BJ (cell line): ENCODE measurements at regions not wholly inside any gene's neighbourhood (a gene's known extent, or its start where the extent isn't known, plus 50 kb on each side); places are given as distances from the start of the nearest gene placed in this dataset.

Source experiments
- CTCF ChIA-PET: fragments of 350-600 bp; formaldehyde crosslinking; extraction: SDS; loops from one replicate; lab custom pipeline; 2021; ENCODE audit warnings: antibody characterized with exemption, inconsistent platforms; lab: Yijun Ruan, JAX
- POLR2A ChIA-PET: fragments of 300-600 bp; sonication (Branson Sonifier 250); formaldehyde crosslinking; extraction: SDS; loops from one replicate; lab custom pipeline; 2021; ENCODE audit warnings: antibody characterized with exemption; lab: Charles Lee
- DNase-seq: peaks from one replicate; pipeline ENCODE4 v3.0.0-alpha.2; 2011; ENCODE audit warnings: low read depth
- H3K27me3 ChIP-seq: 2 replicates; pipeline ENCODE4 v1.6.0; 2011; ENCODE audit warnings: low read length; ENCODE audit not compliant: control insufficient read depth, insufficient read depth
- H3K36me3 ChIP-seq: 2 replicates; pipeline ENCODE4 v1.5.1; 2011; ENCODE audit warnings: low read length; ENCODE audit not compliant: control insufficient read depth, insufficient read depth
- H3K4me3 ChIP-seq: 2 replicates; pipeline ENCODE4 v1.5.1; 2011; ENCODE audit warnings: low read depth, mild to moderate bottlenecking, control low read depth, low read length
- TF ChIP-seq, protein P1 (sequence below): IDR thresholded peaks from 2 replicates; pipeline ENCODE4 v1.5.1; 2011; ENCODE audit warnings: low read depth, mild to moderate bottlenecking, control low read depth, inconsistent platforms, low read length, moderate library complexity; ENCODE audit not compliant: insufficient read depth

DNA sequence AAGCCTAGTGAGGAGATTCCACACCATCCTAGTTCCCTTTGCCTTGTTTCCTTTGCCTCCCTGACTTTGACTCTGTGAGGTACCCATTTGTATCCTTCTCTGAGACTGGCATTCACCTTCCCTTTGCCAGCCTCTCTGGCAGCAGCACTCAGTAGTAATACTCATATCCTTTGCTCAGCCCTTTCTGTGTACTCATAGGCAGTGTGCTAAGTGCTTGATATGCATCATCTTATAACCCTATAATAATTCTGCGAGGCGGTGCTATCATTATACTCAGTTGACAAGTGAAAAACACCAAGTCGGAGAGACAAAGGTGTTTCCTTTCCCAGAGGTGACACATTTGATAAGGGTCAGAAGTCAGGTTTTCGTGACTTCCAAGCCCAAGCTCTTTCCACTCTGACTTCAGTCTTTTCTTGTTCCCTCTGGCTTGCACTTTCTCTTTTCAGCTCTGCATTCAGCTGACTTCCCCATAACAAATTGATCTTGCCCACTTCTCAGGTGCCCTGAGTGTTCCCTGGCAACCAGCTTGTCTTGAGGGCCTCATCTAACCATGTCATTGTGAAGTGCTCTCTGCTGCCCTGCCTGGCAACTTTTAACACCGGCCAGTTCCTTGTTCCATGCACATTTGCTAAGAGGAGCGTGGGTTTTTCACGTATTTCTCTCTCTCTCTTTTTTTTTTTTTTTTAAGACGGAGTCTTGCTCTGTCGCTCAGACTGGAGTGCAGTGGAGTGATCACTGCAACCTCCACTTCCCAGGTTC, 94.5 kb upstream of the UPP2 start:
- Histone ChIP-seq H3K4me3 (no peak overlapping the region), H3K27me3 (peaks cover 2% of the 10 kb centered on the region; the same call in 1 of the 2 replicates), H3K36me3 (no peaks in the 10 kb centered on the region)
- CTCF ChIA-PET: interaction anchor here (0.6 to 2.6 kb wide), 5 partner anchors 11 to 515 kb away, joined by 3 to 9 read pairs (median 4); no protein-coding TSS in a partner anchor
- no peak for DNase-seq
- POLR2A ChIA-PET: interaction anchor here (0.7 kb wide), 1 partner anchor 259 kb away, joined by 3 read pairs; no protein-coding TSS in a partner anchor
- TF ChIP-seq, protein P1, sequence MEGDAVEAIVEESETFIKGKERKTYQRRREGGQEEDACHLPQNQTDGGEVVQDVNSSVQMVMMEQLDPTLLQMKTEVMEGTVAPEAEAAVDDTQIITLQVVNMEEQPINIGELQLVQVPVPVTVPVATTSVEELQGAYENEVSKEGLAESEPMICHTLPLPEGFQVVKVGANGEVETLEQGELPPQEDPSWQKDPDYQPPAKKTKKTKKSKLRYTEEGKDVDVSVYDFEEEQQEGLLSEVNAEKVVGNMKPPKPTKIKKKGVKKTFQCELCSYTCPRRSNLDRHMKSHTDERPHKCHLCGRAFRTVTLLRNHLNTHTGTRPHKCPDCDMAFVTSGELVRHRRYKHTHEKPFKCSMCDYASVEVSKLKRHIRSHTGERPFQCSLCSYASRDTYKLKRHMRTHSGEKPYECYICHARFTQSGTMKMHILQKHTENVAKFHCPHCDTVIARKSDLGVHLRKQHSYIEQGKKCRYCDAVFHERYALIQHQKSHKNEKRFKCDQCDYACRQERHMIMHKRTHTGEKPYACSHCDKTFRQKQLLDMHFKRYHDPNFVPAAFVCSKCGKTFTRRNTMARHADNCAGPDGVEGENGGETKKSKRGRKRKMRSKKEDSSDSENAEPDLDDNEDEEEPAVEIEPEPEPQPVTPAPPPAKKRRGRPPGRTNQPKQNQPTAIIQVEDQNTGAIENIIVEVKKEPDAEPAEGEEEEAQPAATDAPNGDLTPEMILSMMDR: no peak

DNA sequence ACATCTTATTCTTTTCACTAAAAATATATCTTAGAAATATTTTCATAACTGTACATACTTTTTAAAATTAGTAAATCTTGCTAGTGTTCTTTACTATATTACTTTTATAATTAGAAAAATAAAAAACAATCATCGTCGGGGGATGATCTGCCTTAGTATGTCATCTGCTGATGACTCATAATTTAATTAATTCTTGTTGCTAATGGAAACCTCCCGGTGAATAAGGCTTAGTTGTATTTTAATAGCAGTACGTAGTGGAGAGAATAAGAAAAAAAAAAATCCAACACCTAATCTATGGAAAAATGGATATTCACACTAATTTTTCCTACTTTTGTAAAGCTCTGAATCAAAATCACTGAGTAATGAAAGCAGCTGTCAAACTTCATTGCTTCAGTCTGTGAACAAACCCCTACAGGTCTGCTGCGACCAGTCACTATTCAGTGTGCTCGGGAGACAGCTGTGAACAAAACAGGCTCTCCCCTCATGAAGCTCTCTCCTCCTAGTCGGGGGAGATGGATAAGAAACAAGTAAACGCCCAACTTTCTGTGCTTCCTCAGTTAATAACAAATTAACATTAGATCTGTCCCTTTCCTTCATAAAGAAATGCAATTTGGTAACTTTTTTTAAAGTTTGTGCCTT, 97.4 kb upstream of the UPP2 start:
- ChIA-PET POLR2A (no interaction called here), CTCF (no interaction called here)
- Histone ChIP-seq H3K36me3 (no peaks in the 10 kb centered on the region), H3K4me3 (no peak overlapping the region), H3K27me3 (peaks cover 2% of the 10 kb centered on the region; the same call in 1 of the 2 replicates)
- TF ChIP-seq, protein P1: no peak
- DNase-seq: no peak

DNA sequence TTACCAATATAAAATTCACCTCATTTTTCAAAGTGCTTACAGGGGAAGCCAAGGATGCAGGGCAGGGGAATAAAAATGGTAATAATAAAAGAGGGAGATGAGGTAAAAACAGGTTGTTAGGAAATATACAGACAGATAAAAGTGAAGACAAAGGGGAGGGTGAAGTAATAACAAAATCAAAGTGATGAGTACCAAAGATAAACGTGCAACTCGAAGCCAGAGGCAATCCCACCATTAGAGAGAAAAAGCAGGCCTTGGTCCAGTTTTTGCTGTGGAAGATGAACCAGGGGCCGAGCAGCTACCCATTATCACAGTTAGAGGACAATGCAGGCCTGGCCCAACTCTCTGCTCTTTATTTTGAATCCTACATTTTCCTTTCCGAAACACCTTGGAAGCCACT, 99.6 kb upstream of the UPP2 start:
- CTCF ChIA-PET: interaction anchor here (1.2 to 1.3 kb wide), 2 partner anchors 329 to 512 kb away, joined by 3 read pairs; no protein-coding TSS in a partner anchor
- H3K36me3 ChIP-seq: no peaks in the 10 kb centered on the region
- H3K4me3 ChIP-seq: no peak overlapping the region
- TF ChIP-seq, protein P1: no peak
- POLR2A ChIA-PET: interaction anchor here (0.6 kb wide), 1 partner anchor 100 kb away, joined by 3 read pairs; no protein-coding TSS in a partner anchor
- 0 out of 2 replicates have a peak, but pooled peaks cover 2% of the 10 kb centered on the region for H3K27me3 ChIP-seq
- no peak for DNase-seq

DNA sequence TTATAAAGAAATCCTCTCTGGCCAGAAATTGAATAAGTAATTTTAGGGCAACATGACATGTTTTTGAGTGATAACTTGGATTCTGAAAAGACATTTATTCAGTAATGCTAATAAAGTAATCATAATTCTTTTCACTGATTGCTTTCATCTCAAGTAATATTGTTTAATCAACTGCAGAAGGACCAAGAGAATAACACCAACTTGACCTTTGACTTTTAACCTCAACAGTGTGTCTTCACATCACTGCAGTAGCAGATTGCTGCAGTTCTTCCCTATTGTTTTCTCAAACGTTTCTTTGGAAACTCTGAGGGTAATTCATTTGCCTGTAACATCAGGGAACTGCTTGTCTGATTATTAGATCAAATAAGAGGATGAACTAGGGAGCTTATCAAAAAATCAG, 104.9 kb upstream of the UPP2 start:
- TF ChIP-seq, protein P1: no peak

DNA sequence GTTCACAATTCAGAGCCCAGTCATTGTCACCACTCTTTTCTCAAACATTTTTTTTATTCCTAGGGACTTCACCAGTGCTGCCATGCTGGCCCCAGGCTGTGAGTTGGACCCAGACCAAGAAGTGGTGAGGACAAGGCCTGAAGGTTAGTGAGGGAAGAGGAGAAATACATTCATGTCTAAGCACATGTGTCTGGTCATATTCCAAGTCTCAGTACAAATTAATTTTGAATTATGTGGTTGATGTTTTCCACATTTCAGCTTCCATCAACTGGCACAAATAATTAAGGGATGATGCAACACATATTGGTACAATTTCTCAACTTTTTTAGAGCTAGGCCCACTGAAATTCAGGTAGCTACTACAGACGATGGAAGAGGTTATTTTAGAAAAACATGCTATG, 106.6 kb upstream of the UPP2 start:
- no peaks in the 10 kb centered on the region for H3K27me3 ChIP-seq
- no peak for DNase-seq
- no peaks in the 10 kb centered on the region for H3K36me3 ChIP-seq
- TF ChIP-seq, protein P1: no peak
- POLR2A ChIA-PET: no interaction called here
- H3K4me3 ChIP-seq: no peak overlapping the region
- CTCF ChIA-PET: interaction anchor here (1.1 kb wide), 1 partner anchor 12 kb away, joined by 4 read pairs; no protein-coding TSS in a partner anchor

More for the DNA sequence above, 104.9 kb upstream of the UPP2 start:
- H3K27me3 ChIP-seq: no peaks in the 10 kb centered on the region
- no peak for DNase-seq
- POLR2A ChIA-PET: no interaction called here
- CTCF ChIA-PET: interaction anchor here (1.2 kb wide), 1 partner anchor 15 kb away, joined by 3 read pairs; no protein-coding TSS in a partner anchor
- no peaks in the 10 kb centered on the region for H3K36me3 ChIP-seq
- no peak overlapping the region for H3K4me3 ChIP-seq
